GM12878 (cell line): ENCODE measurements at regions not wholly inside any gene's neighbourhood (a gene's known extent, or its start where the extent isn't known, plus 50 kb on each side); places are given as distances from the start of the nearest gene placed in this dataset.

Experiments used
- PKNOX1 ChIP-seq: fragments of 450-650 bp; IDR thresholded peaks from 2 replicates; pipeline ENCODE4 v1.6.1; 2016; ENCODE audit warnings: mild to moderate bottlenecking
- POLR2A ChIP-seq: IDR thresholded peaks from 2 replicates; pipeline ENCODE4 v1.6.1; 2011; ENCODE audit warnings: low read depth, mild to moderate bottlenecking, low read length
- POLR2AphosphoS5 ChIP-seq: IDR thresholded peaks from 2 replicates; pipeline ENCODE4 v1.6.1; 2011; ENCODE audit warnings: mild to moderate bottlenecking, low read length, inconsistent platforms
- SUZ12 ChIP-seq: fragments of 200-600 bp; sonication (generic); IDR thresholded peaks from one replicate; pipeline ENCODE4 v1.6.1; 2018; ENCODE audit warnings: antibody characterized with exemption, mild to moderate bottlenecking; ENCODE audit not compliant: unreplicated experiment

DNA sequence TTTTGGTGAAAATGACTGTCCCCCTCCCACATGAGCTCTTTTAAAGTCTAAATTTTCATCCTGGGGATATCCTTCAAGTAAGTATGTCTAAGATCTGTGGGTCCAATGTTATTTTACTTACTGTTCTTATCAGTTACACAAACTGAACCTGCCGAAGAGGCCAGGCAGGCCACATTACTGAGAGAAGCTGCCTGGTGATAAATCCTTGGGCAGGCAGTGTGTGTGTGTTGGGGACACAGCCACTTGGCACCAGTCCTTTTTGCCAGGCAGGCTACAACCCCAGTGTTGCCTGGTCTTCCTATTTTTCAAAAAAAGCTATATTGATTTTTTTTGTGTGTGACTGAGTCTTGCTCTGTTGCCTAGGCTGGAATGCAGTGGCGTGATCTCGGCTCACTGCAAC is 50.6 kb upstream of the RASA2 start:
- TF ChIP-seq POLR2AphosphoS5 (no peak), SUZ12 (no peak), PKNOX1 (no peak), POLR2A (no peak)
